AG10803 (cell line): ENCODE measurements at regions not wholly inside any gene's neighbourhood (a gene's known extent, or its start where the extent isn't known, plus 50 kb on each side); places are given as distances from the start of the nearest gene placed in this dataset.
"Not testable (repeated sequence)": the region's sequence is repeated elsewhere in the genome, so short reads cannot be mapped to it uniquely, and the experiment has no call there.

Experiments
- DNase-seq: peaks from one replicate; pipeline ENCODE4 v3.0.0; 2010; ENCODE audit warnings: low read depth
- H3K4me3 ChIP-seq: 2 replicates; pipeline ENCODE4 v1.5.1; 2011; ENCODE audit warnings: mild to moderate bottlenecking, low read length, control low read depth
- TF ChIP-seq, protein P1 (sequence below): conservative IDR thresholded peaks from 2 replicates; pipeline ENCODE4 v1.5.1; 2011; ENCODE audit warnings: mild to moderate bottlenecking, low read length, control low read depth, inconsistent platforms

GRCh38 chr12:67783393-67783792, 134.8 kb downstream of the DYRK2 start:
- no peak for DNase-seq
- TF ChIP-seq, protein P1, sequence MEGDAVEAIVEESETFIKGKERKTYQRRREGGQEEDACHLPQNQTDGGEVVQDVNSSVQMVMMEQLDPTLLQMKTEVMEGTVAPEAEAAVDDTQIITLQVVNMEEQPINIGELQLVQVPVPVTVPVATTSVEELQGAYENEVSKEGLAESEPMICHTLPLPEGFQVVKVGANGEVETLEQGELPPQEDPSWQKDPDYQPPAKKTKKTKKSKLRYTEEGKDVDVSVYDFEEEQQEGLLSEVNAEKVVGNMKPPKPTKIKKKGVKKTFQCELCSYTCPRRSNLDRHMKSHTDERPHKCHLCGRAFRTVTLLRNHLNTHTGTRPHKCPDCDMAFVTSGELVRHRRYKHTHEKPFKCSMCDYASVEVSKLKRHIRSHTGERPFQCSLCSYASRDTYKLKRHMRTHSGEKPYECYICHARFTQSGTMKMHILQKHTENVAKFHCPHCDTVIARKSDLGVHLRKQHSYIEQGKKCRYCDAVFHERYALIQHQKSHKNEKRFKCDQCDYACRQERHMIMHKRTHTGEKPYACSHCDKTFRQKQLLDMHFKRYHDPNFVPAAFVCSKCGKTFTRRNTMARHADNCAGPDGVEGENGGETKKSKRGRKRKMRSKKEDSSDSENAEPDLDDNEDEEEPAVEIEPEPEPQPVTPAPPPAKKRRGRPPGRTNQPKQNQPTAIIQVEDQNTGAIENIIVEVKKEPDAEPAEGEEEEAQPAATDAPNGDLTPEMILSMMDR = no peak
- no peak overlapping the region for H3K4me3 ChIP-seq

DNA sequence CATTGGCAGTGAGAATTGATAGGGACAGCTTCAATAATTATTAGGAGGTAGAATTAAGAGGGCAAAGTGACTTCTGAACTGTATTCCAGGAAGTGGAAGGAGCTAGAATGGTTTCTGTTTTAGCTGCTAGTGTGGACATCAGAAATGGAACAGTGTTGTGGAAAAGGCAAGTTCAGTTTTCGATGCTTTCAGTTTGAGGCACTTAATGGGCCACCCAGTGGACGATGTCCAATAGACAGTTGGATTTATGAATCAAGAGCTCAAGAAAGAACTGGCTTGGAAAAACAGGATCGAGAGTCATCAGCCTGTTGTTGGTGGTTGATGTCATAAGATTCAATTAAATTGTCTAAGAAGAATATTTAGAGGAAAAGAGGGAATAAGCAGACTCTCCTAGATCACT, 136.3 kb downstream of the DYRK2 start:
- DNase-seq = no peak
- TF ChIP-seq, protein P1 = no peak
- H3K4me3 ChIP-seq = no peak overlapping the region

DNA sequence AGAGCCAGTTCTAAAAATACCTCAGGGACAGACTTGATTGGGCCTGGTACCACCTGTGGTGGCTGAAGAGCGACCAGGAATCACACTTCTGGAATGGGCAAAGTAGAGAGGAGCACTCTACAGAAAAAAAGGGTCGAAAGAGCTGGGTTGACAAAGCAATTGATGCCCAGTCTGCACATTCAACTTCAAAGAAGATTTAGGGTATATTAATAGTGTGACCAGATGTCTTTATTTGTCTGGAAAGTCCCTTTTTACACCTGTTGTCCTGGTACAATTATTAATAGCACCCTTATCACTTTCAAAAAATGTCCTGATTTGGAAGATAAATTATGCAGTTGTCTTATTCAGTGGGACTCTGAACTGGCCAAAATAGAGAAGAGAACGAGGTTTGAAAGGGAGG, 137.5 kb downstream of the DYRK2 start:
- DNase-seq = no peak
- H3K4me3 ChIP-seq = no peak overlapping the region
- TF ChIP-seq, protein P1 = no peak

DNA sequence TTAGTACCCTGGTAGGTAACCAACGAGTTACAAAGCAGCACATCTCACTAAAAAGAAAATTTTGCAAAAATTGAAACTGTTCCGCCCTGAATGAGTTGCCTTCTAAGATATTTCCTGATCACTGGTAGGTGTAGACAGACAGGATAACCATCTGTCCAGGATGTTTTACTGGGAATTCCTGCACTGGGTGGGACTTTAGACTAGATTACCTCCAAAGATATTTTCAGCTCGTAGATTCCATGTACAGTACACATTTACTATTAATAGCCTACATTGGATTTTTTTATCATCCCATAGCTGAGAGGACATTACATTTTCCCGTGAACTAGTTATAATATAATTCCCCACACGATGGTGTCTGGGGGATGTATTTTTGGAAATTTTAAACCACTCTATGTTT, 139.6 kb downstream of the DYRK2 start:
- no peak for DNase-seq
- H3K4me3 ChIP-seq = no peak overlapping the region
- TF ChIP-seq, protein P1 = no peak

GRCh38 chr12:67789266-67789665, 140.7 kb downstream of the DYRK2 start:
- no peak overlapping the region for H3K4me3 ChIP-seq
- no peak for DNase-seq
- TF ChIP-seq, protein P1 = no peak

- H3K4me3 ChIP-seq = no peak overlapping the region
- TF ChIP-seq, protein P1 = no peak
- no peak for DNase-seq
Measured at GRCh38 chr12:67790660-67791059, 142.1 kb downstream of the DYRK2 start.

- H3K4me3 ChIP-seq, DNase-seq: not testable (repeated sequence)
Measured at GRCh38 chr12:67791362-67791761, 142.8 kb downstream of the DYRK2 start.

GRCh38 chr12:67792185-67792584, 143.6 kb downstream of the DYRK2 start:
- no peak overlapping the region for H3K4me3 ChIP-seq
- no peak for DNase-seq
- TF ChIP-seq, protein P1 = no peak
